HFFc6 (cell line): ENCODE measurements at regions not wholly inside any gene's neighbourhood (a gene's known extent, or its start where the extent isn't known, plus 50 kb on each side); places are given as distances from the start of the nearest gene placed in this dataset.

ENCODE experiments used
- DNase-seq: peaks from one replicate; pipeline ENCODE4 v3.0.0-alpha.2; 2018
- H3K27ac Mint-ChIP-seq: 2 replicates; pipeline ENCODE4 v1.8.0; 2020; ENCODE audit warnings: mild to moderate bottlenecking, mixed read lengths
- H3K27me3 Mint-ChIP-seq: 2 replicates; pipeline ENCODE4 v1.8.0; 2021; ENCODE audit warnings: mild to moderate bottlenecking, moderate library complexity, mixed read lengths; ENCODE audit not compliant: insufficient read depth
- H3K36me3 Mint-ChIP-seq: 2 replicates; pipeline ENCODE4 v1.8.0; 2021; ENCODE audit warnings: low read depth, mixed read lengths
- H3K4me1 Mint-ChIP-seq: 2 replicates; pipeline ENCODE4 v1.8.0; 2020; ENCODE audit warnings: low read depth, mixed read lengths
- H3K4me3 Mint-ChIP-seq: 2 replicates; pipeline ENCODE4 v1.8.0; 2020; ENCODE audit warnings: mild to moderate bottlenecking, moderate library complexity, mixed read lengths
- H3K9me3 Mint-ChIP-seq: 2 replicates; pipeline ENCODE4 v1.8.0; 2020; ENCODE audit warnings: mild to moderate bottlenecking, mixed read lengths
- TF ChIP-seq, protein P1 (sequence below): fragments of 200-600 bp; sonication (generic); IDR thresholded peaks from 2 replicates; pipeline ENCODE4 v1.5.0; 2021; ENCODE audit warnings: antibody characterized with exemption, mild to moderate bottlenecking

DNA sequence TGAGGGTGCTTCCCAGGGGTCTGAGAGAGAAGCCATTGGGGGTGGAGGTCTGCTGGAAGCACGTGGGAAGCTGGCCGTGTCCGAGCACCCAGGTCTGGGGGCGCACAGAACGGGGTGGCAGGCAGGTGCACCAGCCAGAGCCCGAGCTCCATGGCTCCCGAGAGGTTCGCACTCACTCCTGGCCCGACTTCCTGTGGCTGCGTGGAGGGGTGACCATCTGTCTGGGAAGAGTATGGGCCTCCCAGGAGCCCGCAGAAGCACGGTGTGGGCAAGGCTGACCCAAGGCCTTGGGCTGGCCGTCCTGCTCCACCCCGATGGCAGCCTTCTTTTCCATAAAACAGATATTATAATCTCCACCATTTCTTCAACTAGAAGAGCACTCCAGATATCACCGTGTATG is 256.0 kb upstream of the B3GAT1 start:
- H3K4me1 Mint-ChIP-seq = no peaks in the 10 kb centered on the region
- peaks cover 4% of the 10 kb centered on the region; the same call in 1 of the 2 replicates for H3K27me3 Mint-ChIP-seq
- no peak overlapping the region for H3K4me3 Mint-ChIP-seq
- H3K36me3 Mint-ChIP-seq = no peaks in the 10 kb centered on the region
- TF ChIP-seq, protein P1, sequence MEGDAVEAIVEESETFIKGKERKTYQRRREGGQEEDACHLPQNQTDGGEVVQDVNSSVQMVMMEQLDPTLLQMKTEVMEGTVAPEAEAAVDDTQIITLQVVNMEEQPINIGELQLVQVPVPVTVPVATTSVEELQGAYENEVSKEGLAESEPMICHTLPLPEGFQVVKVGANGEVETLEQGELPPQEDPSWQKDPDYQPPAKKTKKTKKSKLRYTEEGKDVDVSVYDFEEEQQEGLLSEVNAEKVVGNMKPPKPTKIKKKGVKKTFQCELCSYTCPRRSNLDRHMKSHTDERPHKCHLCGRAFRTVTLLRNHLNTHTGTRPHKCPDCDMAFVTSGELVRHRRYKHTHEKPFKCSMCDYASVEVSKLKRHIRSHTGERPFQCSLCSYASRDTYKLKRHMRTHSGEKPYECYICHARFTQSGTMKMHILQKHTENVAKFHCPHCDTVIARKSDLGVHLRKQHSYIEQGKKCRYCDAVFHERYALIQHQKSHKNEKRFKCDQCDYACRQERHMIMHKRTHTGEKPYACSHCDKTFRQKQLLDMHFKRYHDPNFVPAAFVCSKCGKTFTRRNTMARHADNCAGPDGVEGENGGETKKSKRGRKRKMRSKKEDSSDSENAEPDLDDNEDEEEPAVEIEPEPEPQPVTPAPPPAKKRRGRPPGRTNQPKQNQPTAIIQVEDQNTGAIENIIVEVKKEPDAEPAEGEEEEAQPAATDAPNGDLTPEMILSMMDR = no peak
- H3K27ac Mint-ChIP-seq = no peak overlapping the region
- DNase-seq = no peak
- H3K9me3 Mint-ChIP-seq = peaks cover 64% of the 10 kb centered on the region

DNA sequence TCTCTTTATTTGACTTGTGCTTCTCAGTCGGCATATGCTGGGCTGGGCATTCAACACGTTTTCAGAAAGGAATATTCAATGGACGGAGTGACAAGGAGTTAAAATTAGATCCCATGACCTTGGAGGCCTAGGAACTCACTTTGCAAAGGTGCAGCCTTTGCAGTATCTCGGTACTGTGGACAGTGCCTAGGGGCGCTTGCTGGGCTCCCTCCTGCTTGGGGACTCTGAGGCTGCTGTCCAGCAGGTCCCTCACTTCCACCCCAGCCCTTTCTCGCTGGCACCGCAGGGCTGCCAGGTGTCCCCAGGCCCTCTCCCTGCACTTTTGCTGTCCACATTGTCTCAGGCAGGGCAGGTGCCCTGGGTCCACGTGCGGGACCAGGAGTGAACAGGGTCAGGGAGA is 255.5 kb upstream of the B3GAT1 start:
- H3K27ac Mint-ChIP-seq = no peak overlapping the region
- DNase-seq = no peak
- peaks cover 70% of the 10 kb centered on the region for H3K9me3 Mint-ChIP-seq
- H3K27me3 Mint-ChIP-seq = peaks cover 4% of the 10 kb centered on the region; the same call in 1 of the 2 replicates
- H3K4me1 Mint-ChIP-seq = no peaks in the 10 kb centered on the region
- H3K4me3 Mint-ChIP-seq = no peak overlapping the region
- no peaks in the 10 kb centered on the region for H3K36me3 Mint-ChIP-seq
- TF ChIP-seq, protein P1 = no peak

DNA sequence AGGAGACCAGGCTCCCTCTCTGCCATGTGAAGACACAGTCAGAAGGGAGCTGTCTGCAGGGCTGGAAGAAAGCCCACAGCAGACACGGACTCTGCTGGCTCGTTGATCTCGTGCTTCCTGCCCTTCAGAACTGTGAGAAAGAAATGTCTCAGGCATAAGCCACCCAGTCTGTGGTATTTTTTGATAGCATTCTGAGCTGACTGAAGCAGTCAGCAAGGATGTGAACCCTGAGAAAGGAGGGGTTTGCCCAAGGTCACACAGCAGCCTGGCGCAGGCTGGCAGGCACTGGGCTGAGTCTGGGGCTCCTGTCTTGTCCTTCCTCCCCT is 255.1 kb upstream of the B3GAT1 start:
- H3K4me1 Mint-ChIP-seq = no peaks in the 10 kb centered on the region
- H3K9me3 Mint-ChIP-seq = peaks cover 73% of the 10 kb centered on the region
- H3K36me3 Mint-ChIP-seq = no peaks in the 10 kb centered on the region
- H3K4me3 Mint-ChIP-seq = no peak overlapping the region
- H3K27me3 Mint-ChIP-seq = peaks cover 4% of the 10 kb centered on the region; the same call in 1 of the 2 replicates
- TF ChIP-seq, protein P1 = no peak
- DNase-seq = no peak
- H3K27ac Mint-ChIP-seq = no peak overlapping the region

DNA sequence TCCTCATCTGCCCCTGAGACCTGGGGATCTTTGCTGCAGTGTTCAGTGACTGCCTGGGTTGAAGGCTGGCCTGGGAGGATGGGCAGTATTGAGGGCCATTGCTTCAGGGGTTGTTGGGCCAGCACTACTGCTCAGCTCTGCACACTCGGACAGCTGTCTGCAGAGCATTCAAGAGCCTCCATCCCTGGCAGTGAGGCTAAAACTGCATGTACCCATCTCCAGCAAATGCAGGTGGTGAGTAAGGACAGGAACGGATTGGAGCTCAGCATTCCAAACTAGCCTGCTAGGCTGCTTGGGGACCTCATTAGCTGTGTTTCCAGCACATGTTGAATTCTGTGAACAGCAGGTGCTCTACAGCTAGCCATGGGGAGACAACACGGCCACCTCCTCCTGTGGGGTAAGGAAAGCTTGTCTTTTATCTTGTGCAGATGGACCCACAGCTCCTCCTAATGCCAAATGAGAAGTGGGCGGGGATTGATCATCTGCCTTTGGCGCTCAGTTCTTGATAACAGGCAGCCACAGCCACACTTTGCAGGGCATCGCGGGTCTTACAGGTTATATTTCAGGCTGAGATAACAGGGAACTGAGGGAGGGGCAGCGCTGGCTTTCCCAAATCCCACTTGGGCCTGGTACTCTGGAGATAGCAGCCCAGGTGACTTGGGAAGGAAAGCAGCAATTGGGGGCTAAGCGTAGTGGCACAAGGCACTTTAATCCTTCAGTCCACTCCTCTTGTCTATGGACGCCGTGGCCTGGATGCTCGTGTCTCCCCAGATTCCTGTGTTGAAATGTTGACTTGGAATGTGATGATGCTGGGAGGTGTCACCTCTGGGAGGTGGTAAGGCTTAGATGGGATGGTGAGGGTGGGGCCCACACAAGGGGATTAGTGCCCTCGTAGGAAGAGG is 254.5 kb upstream of the B3GAT1 start:
- no peak for DNase-seq
- H3K4me3 Mint-ChIP-seq = no peak overlapping the region
- no peaks in the 10 kb centered on the region for H3K4me1 Mint-ChIP-seq
- TF ChIP-seq, protein P1 = no peak
- H3K27me3 Mint-ChIP-seq = peaks cover 4% of the 10 kb centered on the region; the same call in 1 of the 2 replicates
- peaks cover 80% of the 10 kb centered on the region for H3K9me3 Mint-ChIP-seq
- no peak overlapping the region for H3K27ac Mint-ChIP-seq
- no peaks in the 10 kb centered on the region for H3K36me3 Mint-ChIP-seq

DNA sequence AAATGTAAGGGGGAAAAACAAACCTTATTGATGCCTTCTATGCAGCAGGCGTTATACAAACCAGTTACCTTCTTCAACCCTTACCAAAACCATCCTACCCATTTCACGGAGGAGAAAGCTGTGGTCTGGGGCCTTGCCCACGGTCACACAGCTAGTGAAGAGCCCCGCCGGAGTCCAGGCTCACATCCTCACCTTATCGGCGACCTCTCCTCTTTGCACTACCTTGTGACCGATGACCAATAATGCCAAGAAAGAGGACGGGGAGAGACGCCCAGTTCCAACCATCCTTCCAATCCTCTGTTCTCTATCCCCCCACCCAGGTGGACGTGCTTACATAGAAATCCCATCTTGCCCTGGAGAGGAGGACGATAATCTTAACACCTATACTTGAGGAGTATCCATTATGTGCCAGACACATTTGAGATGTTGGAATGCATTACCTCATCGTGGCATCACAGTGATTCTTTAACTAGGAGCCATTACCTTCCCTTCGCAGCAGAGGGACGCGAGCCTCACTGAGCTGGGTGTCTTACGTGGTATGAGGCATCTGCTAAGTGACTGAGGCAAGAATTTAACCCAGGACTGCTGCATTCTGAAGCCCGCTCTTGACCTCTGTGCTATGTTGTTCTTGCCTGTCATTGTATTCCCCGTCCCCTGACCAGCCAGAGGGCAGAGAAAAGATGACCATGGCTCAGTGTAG is 253.7 kb upstream of the B3GAT1 start:
- Mint-ChIP-seq H3K27ac (no peak overlapping the region), H3K27me3 (peaks cover 4% of the 10 kb centered on the region; the same call in 1 of the 2 replicates), H3K4me3 (no peak overlapping the region), H3K9me3 (peaks cover 78% of the 10 kb centered on the region), H3K36me3 (peaks cover 2% of the 10 kb centered on the region; the same call in 1 of the 2 replicates), H3K4me1 (no peaks in the 10 kb centered on the region)
- DNase-seq = no peak
- TF ChIP-seq, protein P1 = no peak
